ENCODE measurements at regions not wholly inside any gene's neighbourhood (a gene's known extent, or its start where the extent isn't known, plus 50 kb on each side); places are given as distances from the start of the nearest gene placed in this dataset.

GRCh38 chr5:8961956-8962355, 583.9 kb downstream of the SEMA5A start:
- no peak overlapping the region for H3K27ac ChIP-seq
- no peaks in the 10 kb centered on the region for H3K4me1 ChIP-seq
- no peaks in the 10 kb centered on the region for H3K27me3 ChIP-seq
- no peak overlapping the region for H3K4me3 ChIP-seq
- no peak for DNase-seq
- intact Hi-C loops (cut with DNase I; ENCODE audit: low total_unique reads) = no loop called here
- no peaks in the 10 kb centered on the region for H3K9me3 ChIP-seq
- TF ChIP-seq CTCF (IDR thresholded peaks at IDR 0.05) = no peak
- no peaks in the 10 kb centered on the region for H3K36me3 ChIP-seq

DNA sequence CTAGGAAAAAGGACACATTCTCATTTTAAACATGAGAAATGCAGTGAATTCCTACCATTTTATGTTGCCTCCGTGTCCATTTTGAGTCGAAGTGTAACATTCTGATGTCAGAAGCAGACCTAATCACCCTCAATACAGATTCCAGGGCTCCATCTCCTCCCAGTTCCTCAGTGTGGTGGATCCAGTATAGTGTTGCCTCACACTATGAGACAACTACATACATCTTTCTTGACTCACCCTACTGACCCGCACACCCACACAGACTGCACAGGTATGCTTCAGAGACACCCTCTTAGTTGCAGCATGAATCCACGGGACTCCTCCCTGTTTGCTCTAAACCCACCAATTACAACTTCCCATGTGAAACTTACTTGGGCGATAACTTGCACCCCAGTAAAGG, 564.9 kb downstream of the SEMA5A start:
- Histone ChIP-seq H3K4me3 (no peak overlapping the region), H3K27me3 (no peaks in the 10 kb centered on the region), H3K9me3 (no peaks in the 10 kb centered on the region), H3K4me1 (no peaks in the 10 kb centered on the region), H3K36me3 (no peaks in the 10 kb centered on the region), H3K27ac (no peak overlapping the region)
- no peak for TF ChIP-seq CTCF (IDR thresholded peaks at IDR 0.05)
- intact Hi-C loops (cut with DNase I; ENCODE audit: low total_unique reads) = no loop called here
- no peak for DNase-seq

DNA sequence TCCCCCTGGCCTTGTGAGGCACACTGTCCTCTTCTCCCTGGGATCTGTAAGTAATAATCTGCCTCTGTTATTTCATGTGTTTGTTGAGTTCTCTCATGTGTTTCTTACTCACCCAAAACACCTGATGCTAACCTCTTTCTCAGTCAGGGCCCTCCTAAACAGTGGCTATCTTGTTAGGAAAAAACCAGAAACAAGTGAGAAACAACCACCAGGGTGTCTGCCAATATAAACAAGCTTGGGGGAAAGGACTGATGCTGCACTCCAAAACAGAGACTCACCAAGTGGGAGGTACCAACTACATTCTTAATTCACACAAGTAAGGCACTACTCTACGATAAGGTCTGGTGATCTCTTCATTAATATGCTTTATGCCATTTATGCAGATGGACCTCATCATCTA, 564.4 kb downstream of the SEMA5A start:
- no peaks in the 10 kb centered on the region for H3K4me1 ChIP-seq
- H3K27me3 ChIP-seq = no peaks in the 10 kb centered on the region
- no peak for TF ChIP-seq CTCF (IDR thresholded peaks at IDR 0.05)
- H3K4me3 ChIP-seq = no peak overlapping the region
- no peaks in the 10 kb centered on the region for H3K36me3 ChIP-seq
- intact Hi-C loops (cut with DNase I; ENCODE audit: low total_unique reads) = no loop called here
- H3K27ac ChIP-seq = no peak overlapping the region
- no peak for DNase-seq
- H3K9me3 ChIP-seq = no peaks in the 10 kb centered on the region

DNA sequence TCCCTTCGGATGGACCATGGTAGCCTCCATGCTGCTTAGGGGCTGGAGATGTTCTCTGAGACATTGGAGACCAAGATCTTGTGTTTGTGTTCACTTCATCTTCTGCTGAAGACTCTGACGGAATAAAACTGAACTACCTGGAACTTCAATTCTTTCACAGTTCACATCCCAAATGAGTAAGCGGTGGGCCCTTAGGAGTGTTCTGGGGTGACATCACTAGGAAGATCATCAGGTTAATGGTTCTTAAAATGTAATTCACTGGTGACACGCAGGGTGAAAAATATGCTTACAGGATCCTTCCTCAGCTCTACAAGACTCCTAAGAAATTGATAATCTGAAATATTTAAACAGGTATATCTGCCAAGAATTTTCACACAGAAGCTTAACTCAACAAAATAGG, 561.5 kb downstream of the SEMA5A start:
- H3K9me3 ChIP-seq = no peaks in the 10 kb centered on the region
- TF ChIP-seq CTCF (IDR thresholded peaks at IDR 0.05) = no peak
- intact Hi-C loops (cut with DNase I; ENCODE audit: low total_unique reads) = no loop called here

More for the DNA sequence above, 561.5 kb downstream of the SEMA5A start:
- Histone ChIP-seq H3K4me3 (no peak overlapping the region), H3K27me3 (no peaks in the 10 kb centered on the region), H3K27ac (no peak overlapping the region), H3K4me1 (no peaks in the 10 kb centered on the region), H3K36me3 (no peaks in the 10 kb centered on the region)
- no peak for DNase-seq

Measured in tibial artery (tissue), 4 donors.